Panc1 (cell line): ENCODE measurements at regions not wholly inside any gene's neighbourhood (a gene's known extent, or its start where the extent isn't known, plus 50 kb on each side); places are given as distances from the start of the nearest gene placed in this dataset.

Experiments used
- ATAC-seq: fragments of 200-7000 bp; cut with Tn5 transposase; 2 replicates; pipeline ENCODE4 v1.9.1; 2020; ENCODE audit warnings: mild to moderate bottlenecking, moderate library complexity
- BruUV-seq: library from RNA; stranded (reverse); fragments of 400-500 nt; replicated peaks from 2 replicates; lab custom pipeline; 2021; lab: Mats Ljungman, UMichigan
- CTCF ChIA-PET: fragments of 300-600 bp; sonication (Branson Sonifier 250); formaldehyde crosslinking; loops from one replicate; lab custom pipeline; 2022; ENCODE audit warnings: antibody characterized with exemption; lab: Charles Lee
- POLR2A ChIA-PET: fragments of 300-600 bp; sonication (Branson Sonifier 250); formaldehyde crosslinking; loops from one replicate; lab custom pipeline; 2022; ENCODE audit warnings: antibody characterized with exemption; lab: Charles Lee
- DNase-seq: peaks from one replicate; pipeline ENCODE4 v3.0.0-alpha.2; 2010; ENCODE audit warnings: low read depth, low spot score
- H3K27ac ChIP-seq: 2 replicates; pipeline ENCODE4 v1.5.1; 2011; ENCODE audit warnings: mild to moderate bottlenecking, low read length, inconsistent platforms
- H3K27me3 ChIP-seq: fragments of 200-500 bp; sonication (Bioruptor generic); 2 replicates; pipeline ENCODE4 v1.6.0; 2014; ENCODE audit warnings: low read length, inconsistent platforms; ENCODE audit not compliant: control insufficient read depth, insufficient read depth
- H3K36me3 ChIP-seq: fragments of 200-500 bp; sonication (Bioruptor generic); 2 replicates; pipeline ENCODE4 v1.5.1; 2014; ENCODE audit warnings: inconsistent platforms, mild to moderate bottlenecking, low read length, moderate library complexity; ENCODE audit not compliant: control insufficient read depth, insufficient read depth
- H3K4me1 ChIP-seq: 2 replicates; pipeline ENCODE4 v1.5.1; 2011; ENCODE audit warnings: inconsistent platforms, mild to moderate bottlenecking, low read length, moderate library complexity; ENCODE audit not compliant: control insufficient read depth, insufficient read depth
- H3K4me3 ChIP-seq, 2 experiments: 2 replicates each; pipeline ENCODE4 v1.5.1; 2011 to 2012; ENCODE audit warnings: low read depth in 2 of 2, low read length in 2 of 2, mild to moderate bottlenecking in 2 of 2, inconsistent platforms in 1 of 2, moderate library complexity in 1 of 2
- H3K9me3 ChIP-seq: fragments of 200-500 bp; sonication (Bioruptor generic); 2 replicates; pipeline ENCODE4 v1.5.1; 2014; ENCODE audit warnings: low read depth, mild to moderate bottlenecking, inconsistent platforms, low read length, moderate library complexity; ENCODE audit not compliant: control insufficient read depth, insufficient read depth
- POLR2AphosphoS5 ChIP-seq: IDR thresholded peaks from 2 replicates; pipeline ENCODE4 v1.6.1; 2012; ENCODE audit warnings: mild to moderate bottlenecking, low read depth, low read length, moderate library complexity
- REST ChIP-seq, 2 experiments: IDR thresholded peaks; 2 replicates each; pipeline ENCODE4 v1.6.1; 2011 to 2012; ENCODE audit warnings: low read depth in 2 of 2, control low read depth in 1 of 2, low read length in 1 of 2, mild to moderate bottlenecking in 1 of 2, moderate library complexity in 1 of 2; ENCODE audit not compliant: insufficient read depth in 1 of 2
- SIN3A ChIP-seq: IDR thresholded peaks from 2 replicates; pipeline ENCODE4 v1.6.1; 2012; ENCODE audit warnings: low read depth, mild to moderate bottlenecking, low read length, moderate library complexity, borderline replicate concordance; ENCODE audit not compliant: insufficient read depth
- TCF7L2 ChIP-seq: IDR thresholded peaks from 2 replicates; pipeline ENCODE4 v1.6.1; 2011; ENCODE audit warnings: mild to moderate bottlenecking, low read depth, low read length, inconsistent platforms
- in situ Hi-C: cut with HindIII; loops from 2 replicates; pipeline ENCODE4 v1.10.0; 2016; ENCODE audit warnings: low sequenced_read_pairs, low pct_unique_long_range_greater_than_20kb
- intact Hi-C: fragments of 100-400 bp; cut with micrococcal nuclease; formaldehyde crosslinking; loops from one replicate; pipeline ENCODE4 v1.10.0; 2022; ENCODE audit not compliant: unreplicated experiment
- TF ChIP-seq, protein P1 (sequence below): fragments of 450-650 bp; IDR thresholded peaks from 2 replicates; pipeline ENCODE4 v1.5.1; 2017; ENCODE audit warnings: mild to moderate bottlenecking

GRCh38 chr14:98571104-98571503, 700.9 kb downstream of the BCL11B start:
- no peak for ATAC-seq
- H3K27ac ChIP-seq: no peak overlapping the region
- no peak for DNase-seq
- no peak overlapping the region for H3K4me3 ChIP-seq
- no TSS peak for BruUV-seq
- H3K27me3 ChIP-seq: no peaks in the 10 kb centered on the region
- intact Hi-C loops (no loop called here), in situ Hi-C loops (no loop called here)
- 0 out of 2 replicates have a peak, but pooled peaks cover 3% of the 10 kb centered on the region for H3K9me3 ChIP-seq
- TF ChIP-seq, protein P1, sequence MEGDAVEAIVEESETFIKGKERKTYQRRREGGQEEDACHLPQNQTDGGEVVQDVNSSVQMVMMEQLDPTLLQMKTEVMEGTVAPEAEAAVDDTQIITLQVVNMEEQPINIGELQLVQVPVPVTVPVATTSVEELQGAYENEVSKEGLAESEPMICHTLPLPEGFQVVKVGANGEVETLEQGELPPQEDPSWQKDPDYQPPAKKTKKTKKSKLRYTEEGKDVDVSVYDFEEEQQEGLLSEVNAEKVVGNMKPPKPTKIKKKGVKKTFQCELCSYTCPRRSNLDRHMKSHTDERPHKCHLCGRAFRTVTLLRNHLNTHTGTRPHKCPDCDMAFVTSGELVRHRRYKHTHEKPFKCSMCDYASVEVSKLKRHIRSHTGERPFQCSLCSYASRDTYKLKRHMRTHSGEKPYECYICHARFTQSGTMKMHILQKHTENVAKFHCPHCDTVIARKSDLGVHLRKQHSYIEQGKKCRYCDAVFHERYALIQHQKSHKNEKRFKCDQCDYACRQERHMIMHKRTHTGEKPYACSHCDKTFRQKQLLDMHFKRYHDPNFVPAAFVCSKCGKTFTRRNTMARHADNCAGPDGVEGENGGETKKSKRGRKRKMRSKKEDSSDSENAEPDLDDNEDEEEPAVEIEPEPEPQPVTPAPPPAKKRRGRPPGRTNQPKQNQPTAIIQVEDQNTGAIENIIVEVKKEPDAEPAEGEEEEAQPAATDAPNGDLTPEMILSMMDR: no peak
- TF ChIP-seq POLR2AphosphoS5 (no peak), SIN3A (no peak), TCF7L2 (no peak), REST (IDR thresholded peaks at IDR 0.05; ENCODE audit: insufficient read depth in 1 of 2, low read depth in 2 of 2, low read length in 1 of 2) (no peak)
- H3K4me1 ChIP-seq: no peaks in the 10 kb centered on the region
- ChIA-PET POLR2A (no interaction called here), CTCF (no interaction called here)
- no peaks in the 10 kb centered on the region for H3K36me3 ChIP-seq

DNA sequence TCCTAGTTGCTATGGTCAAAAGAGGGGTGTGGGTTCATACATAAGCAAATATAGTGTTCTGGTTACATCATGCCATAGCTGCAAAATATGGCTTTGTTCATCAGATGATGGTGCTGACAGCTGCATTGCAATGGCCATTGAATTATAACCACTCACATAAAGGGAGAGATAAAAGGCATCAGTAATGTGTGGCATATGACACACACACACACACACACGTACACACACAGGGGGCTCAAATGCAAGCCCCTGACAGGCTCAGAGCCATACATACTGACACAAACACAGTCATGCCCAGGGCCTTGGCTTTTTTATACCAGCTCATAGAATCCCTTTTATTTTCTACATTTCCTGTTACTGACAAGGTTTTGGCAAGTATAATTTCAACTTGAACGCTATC, 698.9 kb downstream of the BCL11B start:
- Histone ChIP-seq H3K4me3 (no peak overlapping the region), H3K36me3 (no peaks in the 10 kb centered on the region), H3K27ac (no peak overlapping the region), H3K9me3 (0 out of 2 replicates have a peak, but pooled peaks cover 5% of the 10 kb centered on the region), H3K4me1 (no peaks in the 10 kb centered on the region), H3K27me3 (no peaks in the 10 kb centered on the region)
- in situ Hi-C loops: no loop called here
- intact Hi-C loops: no loop called here
- CTCF ChIA-PET: no interaction called here
- POLR2A ChIA-PET: no interaction called here
- no TSS peak for BruUV-seq
- TF ChIP-seq SIN3A (no peak), POLR2AphosphoS5 (no peak), TCF7L2 (no peak), REST (IDR thresholded peaks at IDR 0.05; ENCODE audit: insufficient read depth in 1 of 2, low read depth in 2 of 2, low read length in 1 of 2) (no peak)
- TF ChIP-seq, protein P1: no peak
- DNase-seq (no peak), ATAC-seq (no peak)
